ENCODE measurements at regions not wholly inside any gene's neighbourhood (a gene's known extent, or its start where the extent isn't known, plus 50 kb on each side); places are given as distances from the start of the nearest gene placed in this dataset.
A peak's percentile ranks its signal among the peaks of the same experiment; 100 is the strongest.
"Not testable (repeated sequence)": the region's sequence is repeated elsewhere in the genome, so short reads cannot be mapped to it uniquely, and the experiment has no call there.

DNA sequence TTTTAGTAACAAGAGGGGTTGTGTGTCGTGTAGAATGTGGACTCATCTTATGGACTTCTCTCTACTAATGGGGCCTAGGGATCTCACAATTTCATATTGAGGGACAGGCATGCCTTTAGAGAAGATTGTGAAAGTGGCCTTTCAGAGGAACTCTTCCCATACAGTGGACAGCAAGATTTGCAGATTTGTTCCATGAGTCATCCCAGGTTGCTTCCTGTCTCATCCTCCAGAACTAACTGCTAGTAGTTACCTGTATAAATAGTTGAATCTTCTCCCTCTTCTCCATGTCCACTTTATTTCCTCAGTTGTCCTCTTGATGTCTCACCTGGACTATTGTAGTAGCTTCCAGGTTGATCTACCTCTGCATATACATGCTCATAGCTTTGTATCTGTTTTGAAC lies 997.5 kb upstream of the CTNND2 start:
- Histone ChIP-seq H3K36me3 (no peaks in the 10 kb centered on the region), H3K4me2 (no peak overlapping the region), H3K9me3 (replicated peaks in 1 of 11) (no peaks in the 10 kb centered on the region), H3K27me3 (no peaks in the 10 kb centered on the region), H3K4me1 (no peaks in the 10 kb centered on the region), H3K27ac (no peak overlapping the region), H3K4me3 (no peak overlapping the region), H3K9ac (no peak overlapping the region), H4K20me1 (no peaks in the 10 kb centered on the region)
- no peak for TF ChIP-seq Cebpa-rat (IDR thresholded peaks at IDR 0.05)

DNA sequence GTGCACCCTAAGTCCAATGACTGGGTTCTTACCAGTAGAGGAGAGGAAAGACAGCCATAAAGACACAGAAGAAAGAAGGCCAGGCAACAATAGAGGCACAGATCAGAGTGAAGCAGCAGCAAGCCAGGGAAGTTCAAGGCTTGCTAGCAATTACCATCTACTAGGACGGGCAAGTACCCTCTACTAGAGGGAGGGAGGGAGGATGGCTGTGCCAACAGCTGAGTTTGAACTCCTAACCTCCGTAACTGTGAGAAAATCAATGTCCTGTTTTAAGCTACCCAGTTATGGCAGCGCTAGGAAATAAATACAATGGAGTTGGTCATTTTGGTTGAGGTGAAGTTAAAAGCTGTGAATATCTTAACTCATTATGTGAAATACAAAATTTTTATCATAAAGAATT lies 991.8 kb upstream of the CTNND2 start:
- Histone ChIP-seq H3K9ac (no peak overlapping the region), H3K4me2 (no peak overlapping the region), H3K27me3 (no peaks in the 10 kb centered on the region), H3K9me3 (replicated peaks in 1 of 11) (no peaks in the 10 kb centered on the region), H4K20me1 (no peaks in the 10 kb centered on the region), H3K4me1 (no peaks in the 10 kb centered on the region), H3K4me3 (no peak overlapping the region), H3K27ac (no peak overlapping the region), H3K36me3 (no peaks in the 10 kb centered on the region)
- no peak for TF ChIP-seq Cebpa-rat (IDR thresholded peaks at IDR 0.05)

DNA sequence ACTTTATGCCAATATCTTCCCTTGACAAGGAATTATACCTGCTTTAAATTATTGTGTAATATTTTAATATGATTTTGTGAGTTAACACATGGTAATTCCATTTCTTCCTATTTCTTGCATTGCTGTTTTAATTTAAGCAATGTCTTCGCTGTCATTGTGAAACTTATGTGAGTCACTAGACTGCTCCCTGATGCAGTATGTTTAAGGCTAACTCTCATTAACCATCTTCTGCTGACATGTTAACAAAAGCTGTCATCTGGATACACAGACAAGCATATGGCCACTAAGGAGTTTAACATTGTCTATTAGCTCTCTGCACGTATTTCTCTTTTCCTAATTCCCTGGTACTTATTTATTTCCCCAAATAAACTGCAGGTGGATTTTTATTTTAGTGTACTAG lies 980.8 kb upstream of the CTNND2 start:
- H3K9ac ChIP-seq: no peak overlapping the region
- no peaks in the 10 kb centered on the region for H3K9me3 ChIP-seq (replicated peaks in 1 of 11)
- no peaks in the 10 kb centered on the region for H3K27me3 ChIP-seq
- TF ChIP-seq Cebpa-rat (IDR thresholded peaks at IDR 0.05): 0 out of 22 replicates have a peak, but pooled peaks of 1 of the 11 experiments have one; percentile 9
- no peaks in the 10 kb centered on the region for H3K4me1 ChIP-seq
- no peak overlapping the region for H3K27ac ChIP-seq
- H3K4me2 ChIP-seq: no peak overlapping the region
- no peaks in the 10 kb centered on the region for H3K36me3 ChIP-seq
- H3K4me3 ChIP-seq: no peak overlapping the region
- no peaks in the 10 kb centered on the region for H4K20me1 ChIP-seq

DNA sequence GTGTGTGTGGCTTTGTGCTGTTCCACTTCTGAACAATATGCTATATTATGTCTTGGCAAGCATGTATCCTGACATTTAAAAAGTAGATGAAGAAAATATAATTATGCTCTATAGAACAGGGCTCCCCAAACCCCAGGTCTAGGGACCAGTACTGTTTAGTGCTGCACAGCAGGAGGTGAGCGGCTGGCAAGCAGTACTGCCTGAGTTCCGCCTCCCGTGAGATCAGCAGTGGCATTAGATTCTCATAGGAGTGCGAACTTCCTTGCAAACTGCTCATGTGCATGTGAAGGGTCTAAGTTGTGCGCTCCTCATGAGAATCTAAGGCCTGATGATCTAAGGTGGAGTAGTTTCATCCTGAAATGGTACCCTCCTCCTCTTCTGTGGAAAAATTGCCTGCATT lies 979.1 kb upstream of the CTNND2 start:
- H3K36me3 ChIP-seq: no peaks in the 10 kb centered on the region
- H3K9me3 ChIP-seq (replicated peaks in 1 of 11): no peaks in the 10 kb centered on the region
- H3K9ac ChIP-seq: no peak overlapping the region
- no peaks in the 10 kb centered on the region for H3K27me3 ChIP-seq
- H4K20me1 ChIP-seq: no peaks in the 10 kb centered on the region
- no peak overlapping the region for H3K4me3 ChIP-seq
- H3K27ac ChIP-seq: no peak overlapping the region
- no peak overlapping the region for H3K4me2 ChIP-seq
- no peaks in the 10 kb centered on the region for H3K4me1 ChIP-seq
- TF ChIP-seq Cebpa-rat (IDR thresholded peaks at IDR 0.05): no peak

DNA sequence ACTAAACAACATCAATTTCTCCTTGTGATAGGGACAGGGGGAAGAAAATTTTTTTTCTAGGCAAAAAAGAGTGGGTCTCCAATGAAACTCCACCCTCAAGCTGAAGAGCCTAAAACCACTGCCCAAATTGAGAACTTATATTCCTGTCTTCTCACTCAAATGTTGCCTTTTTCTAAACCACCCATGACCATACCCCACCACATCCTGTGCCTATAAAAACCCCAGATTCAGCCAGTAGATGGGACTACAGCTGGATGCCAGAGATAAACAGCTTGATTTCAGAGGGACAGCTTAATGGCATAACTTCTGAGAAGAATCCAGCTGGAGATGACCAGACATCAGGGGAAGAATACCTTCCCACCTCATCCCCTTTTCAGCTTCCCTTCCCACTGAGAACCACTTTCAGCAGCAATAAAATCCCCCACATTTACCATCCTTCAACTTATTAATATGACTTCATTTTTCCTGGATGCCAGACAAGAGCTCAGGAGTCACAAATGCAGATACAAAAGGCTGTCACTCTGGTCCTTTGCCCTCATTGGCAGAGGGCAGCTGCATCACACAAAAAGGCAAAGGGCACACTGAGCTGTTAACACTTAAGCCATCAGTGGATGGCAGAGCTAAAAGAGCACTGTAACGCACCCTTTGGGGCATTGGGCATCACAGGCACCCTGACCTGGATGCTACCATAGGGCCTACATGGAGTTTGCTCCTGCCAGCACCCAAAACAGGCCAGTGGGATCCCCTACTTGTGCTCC lies 972.5 kb upstream of the CTNND2 start:
- H3K9ac ChIP-seq: no peak overlapping the region
- no peak for TF ChIP-seq Cebpa-rat (IDR thresholded peaks at IDR 0.05)
- H3K4me3 ChIP-seq: no peak overlapping the region
- H3K9me3 ChIP-seq (replicated peaks in 1 of 11): peaks cover 0 to 10% (median 0%) of the 10 kb centered on the region in 11 experiments; a peak in 4 of 22 replicates
- 0 out of 20 replicates have a peak, but pooled peaks cover 0 to 5% (median 0%) of the 10 kb centered on the region in 10 experiments for H3K4me1 ChIP-seq
- H4K20me1 ChIP-seq: no peaks in the 10 kb centered on the region
- H3K4me2 ChIP-seq: no peak overlapping the region
- no peaks in the 10 kb centered on the region for H3K36me3 ChIP-seq
- no peaks in the 10 kb centered on the region for H3K27me3 ChIP-seq
- H3K27ac ChIP-seq: no peak overlapping the region

DNA sequence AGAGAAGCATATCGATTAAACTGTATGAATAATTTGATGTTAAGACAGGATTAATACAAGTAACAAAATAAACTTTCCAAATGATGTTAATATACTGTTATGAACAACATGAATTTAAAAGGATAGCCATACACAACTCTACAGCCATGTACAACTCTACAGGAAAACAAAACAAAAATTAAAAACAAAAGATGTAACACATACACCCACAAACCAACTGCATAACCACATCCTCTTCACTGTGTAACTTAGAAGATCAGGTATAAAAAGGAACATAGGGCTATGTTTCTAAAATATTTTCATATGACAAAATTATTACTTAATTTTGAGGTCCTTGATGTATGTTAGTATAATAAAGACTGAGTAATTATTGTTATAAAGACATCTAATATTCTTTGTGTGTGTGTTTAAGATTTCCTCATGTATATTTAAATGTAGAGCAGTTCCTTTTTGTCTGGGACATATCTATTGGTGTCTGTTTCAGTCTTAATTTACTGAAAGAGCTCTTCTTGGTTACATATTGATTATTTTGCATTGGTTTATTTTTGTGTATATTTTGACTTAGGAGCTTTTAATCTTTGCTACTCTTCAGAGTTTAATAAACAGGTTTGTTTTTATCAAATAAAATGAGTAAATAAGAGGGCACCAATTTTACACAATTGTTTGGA lies 966.8 kb upstream of the CTNND2 start:
- Histone ChIP-seq H3K4me2 (no peak overlapping the region), H3K4me1 (no peaks in the 10 kb centered on the region), H3K4me3 (no peak overlapping the region), H4K20me1 (no peaks in the 10 kb centered on the region), H3K36me3 (no peaks in the 10 kb centered on the region), H3K9me3 (replicated peaks in 1 of 11) (no peaks in the 10 kb centered on the region), H3K27ac (no peak overlapping the region), H3K9ac (no peak overlapping the region), H3K27me3 (no peaks in the 10 kb centered on the region)
- TF ChIP-seq Cebpa-rat (IDR thresholded peaks at IDR 0.05): no peak

DNA sequence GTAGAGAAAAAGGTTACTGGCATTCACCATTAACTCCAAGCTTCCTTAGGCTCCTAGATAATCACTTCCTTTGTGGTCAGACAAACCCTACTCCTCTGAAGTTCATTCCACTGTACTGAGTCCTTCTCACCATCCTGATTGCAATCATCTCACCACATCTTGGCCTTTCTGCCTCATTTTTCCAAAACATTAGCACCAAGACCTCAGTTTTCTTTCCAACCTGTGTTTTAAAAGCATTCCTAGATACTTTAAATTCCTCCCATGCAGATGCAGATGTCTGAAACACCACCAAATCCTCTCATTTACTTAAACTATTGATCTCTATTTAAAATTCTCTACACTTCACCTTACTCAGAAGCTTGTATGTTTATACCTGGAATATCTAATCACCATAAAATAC lies 961.3 kb upstream of the CTNND2 start:
- H3K4me3 ChIP-seq: no peak overlapping the region
- no peaks in the 10 kb centered on the region for H3K9me3 ChIP-seq (replicated peaks in 1 of 11)

DNA sequence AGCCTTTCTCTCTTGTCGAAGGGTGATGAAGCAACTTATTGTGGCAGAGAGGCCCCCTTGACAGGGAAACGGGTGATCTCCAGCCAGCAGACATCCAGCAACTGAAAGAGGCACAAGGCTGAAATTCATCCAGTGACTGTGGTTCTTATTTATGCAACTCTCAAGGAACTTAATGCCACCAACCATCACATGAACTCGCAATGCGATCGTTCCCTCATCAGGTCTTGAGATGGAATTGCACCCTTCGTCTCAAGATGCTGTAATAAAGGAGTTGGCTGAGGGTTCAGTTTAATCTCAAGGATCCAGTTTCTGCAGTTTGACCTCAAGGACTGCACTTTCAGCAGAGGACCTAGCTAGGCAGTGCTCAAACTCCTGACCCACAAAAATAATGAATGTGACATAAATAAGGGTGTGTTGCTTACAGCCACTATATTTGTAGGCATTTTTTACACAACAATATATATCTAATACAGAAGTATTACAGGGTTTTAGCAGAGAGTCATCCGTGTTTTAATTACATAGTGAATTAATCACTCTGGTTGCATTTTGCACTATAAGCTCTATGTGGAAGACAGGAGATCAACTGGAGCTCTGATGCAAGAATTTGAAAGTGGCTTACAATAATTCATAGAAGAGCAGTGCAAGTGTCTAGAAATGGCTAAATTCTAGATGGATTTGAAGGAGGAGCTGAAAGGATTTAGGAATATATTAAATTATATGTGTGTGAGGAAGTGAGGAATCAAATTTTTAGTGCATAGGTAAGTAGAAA lies 957.8 kb upstream of the CTNND2 start:
- TF ChIP-seq Cebpa-rat (IDR thresholded peaks at IDR 0.05): no peak
- no peaks in the 10 kb centered on the region for H3K36me3 ChIP-seq
- H3K9ac ChIP-seq: no peak overlapping the region
- no peaks in the 10 kb centered on the region for H3K4me1 ChIP-seq
- H4K20me1 ChIP-seq: no peaks in the 10 kb centered on the region
- no peak overlapping the region for H3K27ac ChIP-seq
- peaks cover 0 to 24% (median 6%) of the 10 kb centered on the region in 11 experiments; a peak in 11 of 22 replicates for H3K9me3 ChIP-seq (replicated peaks in 1 of 11)
- H3K4me2 ChIP-seq: no peak overlapping the region
- H3K27me3 ChIP-seq: no peaks in the 10 kb centered on the region
- no peak overlapping the region for H3K4me3 ChIP-seq

More for the DNA sequence above, 961.3 kb upstream of the CTNND2 start:
- Histone ChIP-seq H4K20me1 (no peaks in the 10 kb centered on the region), H3K27me3 (no peaks in the 10 kb centered on the region), H3K36me3 (no peaks in the 10 kb centered on the region), H3K27ac (no peak overlapping the region), H3K4me1 (no peaks in the 10 kb centered on the region), H3K9ac (no peak overlapping the region), H3K4me2 (no peak overlapping the region)
- TF ChIP-seq Cebpa-rat (IDR thresholded peaks at IDR 0.05): no peak

DNA sequence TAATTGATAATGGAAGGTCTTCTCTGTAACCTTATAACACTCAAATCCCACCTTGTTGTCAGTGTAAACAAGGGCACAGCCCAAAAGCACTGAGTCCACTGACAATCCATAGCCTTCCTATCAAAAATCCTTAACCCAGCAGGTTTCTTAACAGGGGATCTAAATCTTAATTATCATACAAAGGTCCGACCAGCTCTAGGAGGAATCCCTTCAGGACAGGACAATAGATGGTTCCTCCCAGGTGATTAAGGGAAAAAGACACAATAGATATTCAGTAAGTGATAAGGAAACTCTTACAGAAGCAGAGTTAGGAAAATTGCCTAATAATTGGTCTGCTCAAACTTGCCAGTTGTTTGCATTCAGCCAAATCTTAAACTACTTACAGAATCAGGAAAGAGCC lies 951.9 kb upstream of the CTNND2 start:
- H3K4me1 ChIP-seq, H3K4me2 ChIP-seq, H3K27me3 ChIP-seq, H3K27ac ChIP-seq, H3K36me3 ChIP-seq, H3K9ac ChIP-seq, H4K20me1 ChIP-seq, H3K4me3 ChIP-seq: not testable (repeated sequence)
- H3K9me3 ChIP-seq (replicated peaks in 1 of 11): peaks cover 0 to 26% (median 6%) of the 10 kb centered on the region in 11 experiments; a peak in 11 of 22 replicates
